Neural cell (in vitro differentiated cells): ENCODE measurements at regions not wholly inside any gene's neighbourhood (a gene's known extent, or its start where the extent isn't known, plus 50 kb on each side); places are given as distances from the start of the nearest gene placed in this dataset.

Experiments used
- CTCF ChIP-seq: fragments of 450-650 bp; IDR thresholded peaks from 2 replicates; pipeline ENCODE4 v1.5.1; 2014; ENCODE audit warnings: antibody characterized with exemption, mild to moderate bottlenecking, moderate library complexity; ENCODE audit not compliant: poor library complexity, severe bottlenecking
- EP300 ChIP-seq: fragments of 450-650 bp; conservative IDR thresholded peaks from 2 replicates; pipeline ENCODE4 v1.6.1; 2014; ENCODE audit warnings: antibody characterized with exemption, mild to moderate bottlenecking, moderate library complexity; ENCODE audit not compliant: poor library complexity, severe bottlenecking
- EZH2 ChIP-seq: fragments of 200-600, 300-800 bp; shearing (Covaris generic), sonication (generic); IDR thresholded peaks from 2 replicates; pipeline ENCODE4 v1.6.1; 2014; ENCODE audit warnings: antibody characterized with exemption, low read length, borderline replicate concordance, mild to moderate bottlenecking; ENCODE audit not compliant: insufficient read depth, poor library complexity, severe bottlenecking
- MXI1 ChIP-seq: fragments of 450-650 bp; conservative IDR thresholded peaks from 2 replicates; pipeline ENCODE4 v1.6.1; 2014; ENCODE audit warnings: antibody characterized with exemption, mild to moderate bottlenecking; ENCODE audit not compliant: poor library complexity, severe bottlenecking
- RAD21 ChIP-seq: fragments of 450-650 bp; conservative IDR thresholded peaks from 2 replicates; pipeline ENCODE4 v1.6.1; 2014; ENCODE audit warnings: antibody characterized with exemption, mild to moderate bottlenecking, moderate library complexity
- SMC3 ChIP-seq: fragments of 450-650 bp; conservative IDR thresholded peaks from 2 replicates; pipeline ENCODE4 v1.6.1; 2014; ENCODE audit warnings: antibody characterized with exemption, mild to moderate bottlenecking, moderate library complexity; ENCODE audit not compliant: poor library complexity
- TAF1 ChIP-seq: IDR thresholded peaks from 2 replicates; pipeline ENCODE4 v1.6.1; 2012; ENCODE audit warnings: low read depth

GRCh38 chr14:22096514-22096895 is 422.9 kb upstream of the OR4E1 start:
- TF ChIP-seq EP300: no peak
- no peak for TF ChIP-seq EZH2
- no peak for TF ChIP-seq CTCF
- no peak for TF ChIP-seq TAF1
- no peak for TF ChIP-seq MXI1
- TF ChIP-seq SMC3: no peak
- no peak for TF ChIP-seq RAD21
